HG03469 (cell line): ENCODE measurements at regions not wholly inside any gene's neighbourhood (a gene's known extent, or its start where the extent isn't known, plus 50 kb on each side); places are given as distances from the start of the nearest gene placed in this dataset.

Source experiments
- ATAC-seq: cut with Tn5 transposase; IDR thresholded peaks from one replicate; pipeline ENCODE4 v1.9.1; 2021; ENCODE audit warnings: mild to moderate bottlenecking, moderate library complexity, moderate number of reproducible peaks; ENCODE audit not compliant: unreplicated experiment

DNA sequence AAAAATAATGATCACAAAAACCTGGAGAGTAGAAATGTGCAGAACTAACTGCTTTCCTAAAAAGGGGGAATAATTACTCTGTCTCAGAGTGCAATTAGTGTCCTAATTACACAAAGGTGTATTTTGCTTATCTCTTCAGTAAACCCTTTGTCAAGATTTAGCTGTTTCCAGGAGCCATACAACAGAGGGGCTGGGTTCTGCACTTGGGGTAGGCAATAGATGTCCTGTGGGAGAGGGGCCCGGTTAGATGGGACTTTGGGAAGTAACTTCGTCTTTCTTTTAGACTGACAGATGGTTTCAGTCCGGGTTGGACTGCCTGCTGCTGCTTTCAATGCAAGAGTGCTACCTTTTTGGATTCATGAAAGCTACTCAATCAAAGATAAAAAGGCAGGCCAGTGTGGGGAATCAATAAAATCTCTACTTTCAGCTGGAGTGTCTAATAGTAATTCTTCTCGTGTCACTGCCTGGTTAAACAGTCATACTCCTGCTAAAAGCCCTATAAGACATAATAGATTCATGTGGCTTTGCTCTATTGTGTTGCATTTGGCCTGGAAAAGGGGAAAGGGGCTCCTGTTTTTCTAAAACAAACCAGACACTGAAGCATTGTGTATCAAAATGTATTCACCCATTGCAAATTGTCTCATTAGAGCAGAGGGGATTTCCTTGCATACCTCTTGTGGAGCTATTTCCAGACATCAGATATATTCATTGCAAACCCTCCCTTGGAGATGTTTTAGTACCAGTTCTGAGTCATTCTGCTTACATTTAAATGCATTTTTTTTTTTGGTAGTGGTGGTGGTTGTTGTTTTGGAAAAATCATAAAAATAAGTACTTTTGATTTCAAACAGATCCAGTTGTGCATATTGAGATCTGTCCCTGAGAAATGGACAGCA is 83.3 kb upstream of the PCDH8 start:
- no peak for ATAC-seq

- ATAC-seq: no peak
Measured at GRCh38 chr13:52931131-52931530, 82.7 kb upstream of the PCDH8 start.

GRCh38 chr13:52929846-52930245 is 81.4 kb upstream of the PCDH8 start:
- ATAC-seq: no peak

- no peak for ATAC-seq
Measured at GRCh38 chr13:52926971-52927370, 78.5 kb upstream of the PCDH8 start.

DNA sequence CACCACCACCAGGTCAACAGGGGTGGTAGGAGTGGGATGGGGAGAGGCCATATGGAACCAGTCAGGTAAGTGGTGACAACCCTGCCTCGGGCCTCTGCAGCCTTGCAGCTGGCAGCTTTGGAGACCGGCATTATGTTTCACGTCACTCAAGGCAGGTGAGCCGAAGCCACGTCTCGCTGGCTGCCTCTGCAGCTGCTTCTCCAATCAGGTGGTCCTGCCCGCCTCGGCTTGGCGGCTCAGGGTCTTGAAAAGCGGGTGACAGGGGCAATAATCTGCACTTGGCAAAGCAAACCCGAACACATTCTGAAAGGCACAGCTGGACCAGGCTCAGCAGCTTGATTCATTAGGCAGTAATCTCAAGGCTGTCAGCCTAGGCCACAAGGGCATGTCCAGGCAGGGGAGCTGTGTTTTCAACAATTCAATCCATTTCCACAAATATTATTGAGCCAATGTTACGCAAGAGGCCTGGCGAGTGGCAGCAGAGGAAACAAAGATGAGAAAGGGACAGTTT is 77.4 kb upstream of the PCDH8 start:
- no peak for ATAC-seq

DNA sequence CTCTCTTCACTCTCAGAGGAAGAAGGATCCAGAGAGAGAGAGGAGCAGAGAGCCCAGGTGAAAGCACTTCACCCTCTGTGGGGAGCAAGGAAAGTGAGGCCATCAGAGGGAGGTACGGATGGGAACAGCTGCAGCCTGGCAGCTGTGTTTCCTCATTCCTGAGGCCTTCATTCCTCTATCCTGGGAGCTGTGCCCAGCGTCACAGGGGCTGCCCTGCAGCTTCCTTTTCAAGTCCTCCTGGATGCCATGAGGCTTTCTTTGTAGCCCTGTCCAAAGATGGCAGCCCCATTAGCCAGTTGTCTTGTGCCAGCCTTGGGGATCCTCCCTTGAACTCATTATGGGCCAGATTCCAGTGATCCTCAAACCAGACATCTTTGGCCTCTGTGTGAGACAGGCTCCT is 76.8 kb upstream of the PCDH8 start:
- ATAC-seq: no peak

DNA sequence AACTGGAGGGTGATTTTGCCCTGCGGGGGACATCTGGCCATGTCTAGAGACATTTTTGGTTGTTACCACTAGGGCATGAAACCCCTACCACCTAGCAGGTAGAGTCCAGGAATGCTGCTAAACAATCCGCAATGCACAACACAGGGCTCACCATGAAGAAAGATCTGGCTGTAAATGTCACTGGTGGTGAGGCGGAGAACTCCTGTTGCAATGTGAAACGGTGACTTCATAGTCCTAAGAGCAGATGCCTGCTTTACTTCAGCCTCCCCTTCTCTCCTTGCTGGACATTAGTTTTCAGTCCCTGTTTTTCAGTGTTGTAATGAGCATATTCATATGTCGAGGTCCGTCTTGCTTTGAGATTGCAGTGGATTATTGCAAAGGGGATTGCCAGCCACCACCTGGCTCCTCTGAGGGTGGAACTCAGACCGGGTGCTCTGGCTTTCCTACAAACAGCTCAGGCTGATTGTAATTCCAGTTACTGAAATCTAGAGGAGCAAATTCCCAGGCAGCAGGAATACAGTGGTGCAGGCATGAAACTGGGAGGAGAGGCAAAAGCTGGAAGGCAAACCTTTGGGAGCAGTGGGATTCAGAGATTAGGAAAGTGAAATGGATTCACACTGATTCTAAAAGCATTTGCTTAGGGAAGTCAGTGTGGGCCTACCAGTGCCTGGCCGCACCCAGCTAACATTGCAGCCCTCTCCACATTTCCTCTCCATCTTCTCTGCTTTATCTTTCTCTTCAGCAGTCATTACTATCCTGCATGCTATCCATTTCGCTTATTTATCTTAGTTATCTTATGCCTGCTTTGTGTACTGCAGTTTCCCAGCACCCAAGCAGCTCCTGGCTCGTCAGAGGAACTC is 76.1 kb upstream of the PCDH8 start:
- ATAC-seq: no peak

DNA sequence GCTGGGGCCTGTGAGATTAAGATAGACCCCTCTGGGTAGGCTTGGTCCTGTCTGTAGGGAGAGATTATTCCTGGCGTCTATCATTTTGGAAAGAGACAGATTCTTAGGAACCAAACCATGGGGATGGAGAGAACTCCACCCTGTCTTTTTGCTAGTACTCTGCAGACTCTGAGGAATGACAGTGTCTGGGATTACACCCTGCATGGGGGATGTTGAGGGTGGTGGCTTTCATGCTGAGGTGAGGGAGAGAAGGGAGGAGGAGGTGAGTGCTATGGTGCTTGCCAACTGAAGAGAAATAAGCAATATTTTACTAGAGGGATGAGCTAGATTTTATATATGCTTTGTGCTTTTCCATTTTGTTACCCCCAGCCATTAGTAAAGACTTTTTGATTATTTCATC is 74.5 kb upstream of the PCDH8 start:
- no peak for ATAC-seq

DNA sequence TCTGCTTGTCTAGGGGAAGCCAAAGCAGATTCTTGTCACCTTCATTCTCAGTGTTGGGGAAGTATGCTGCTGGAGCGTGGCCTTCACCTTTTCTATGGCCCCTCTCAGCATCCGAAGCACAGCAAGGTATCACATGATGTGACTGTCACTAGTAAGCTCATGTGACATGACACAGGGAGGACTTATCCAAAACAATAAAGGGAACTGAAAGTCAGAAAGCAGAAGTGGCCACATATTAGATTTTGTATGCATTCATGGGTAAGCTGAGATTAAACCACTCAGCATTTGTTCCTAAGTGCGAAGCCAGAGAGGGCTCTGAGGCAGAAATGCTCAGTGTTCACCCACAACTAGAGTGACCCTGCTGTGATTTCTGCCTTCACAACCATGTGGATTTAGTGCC is 72.8 kb upstream of the PCDH8 start:
- peak; percentile 100 for ATAC-seq

- ATAC-seq: no peak
Measured at GRCh38 chr13:52916486-52916990, 68.1 kb upstream of the PCDH8 start.

- ATAC-seq: no peak
Measured at GRCh38 chr13:52911340-52911739, 62.9 kb upstream of the PCDH8 start.

GRCh38 chr13:52910318-52910717 is 61.9 kb upstream of the PCDH8 start:
- ATAC-seq: peak; percentile 60

DNA sequence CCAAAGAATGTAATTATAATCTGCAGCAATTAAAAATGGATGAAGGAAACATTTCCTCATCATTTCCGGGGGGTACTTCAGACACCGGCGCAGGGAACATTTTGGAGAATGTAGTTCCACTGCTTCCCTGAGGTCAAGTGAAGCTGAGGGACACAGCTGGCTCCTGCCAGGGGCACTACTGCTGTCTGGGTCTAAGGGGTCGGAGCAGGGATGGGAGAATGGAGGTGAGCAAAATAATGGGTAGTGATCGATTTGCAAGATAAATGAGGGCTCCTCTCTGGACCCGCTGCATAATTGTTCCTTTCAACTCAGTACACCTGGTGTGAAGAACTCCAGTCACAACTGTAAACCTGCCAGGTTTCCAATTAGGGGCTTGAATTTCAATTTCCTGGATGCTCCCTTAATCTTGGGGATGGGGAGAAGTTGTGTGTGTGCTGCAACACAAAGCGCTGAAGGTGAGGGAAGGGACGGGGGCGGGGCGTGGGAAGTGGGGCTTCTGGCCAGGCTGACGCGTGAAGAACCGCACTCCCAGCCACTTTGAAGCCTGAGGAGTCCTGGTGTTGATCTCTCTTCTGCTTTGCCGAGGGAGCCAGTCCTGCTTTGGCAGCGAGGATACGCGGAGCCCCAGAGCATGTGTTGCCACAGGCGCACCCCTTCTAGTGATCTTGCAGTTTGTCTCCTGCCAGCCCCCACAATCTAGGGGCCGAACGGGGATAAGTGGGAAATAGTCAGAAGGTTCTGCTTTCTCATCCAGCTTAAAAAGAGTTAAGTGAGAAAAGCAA is 57.9 kb upstream of the PCDH8 start:
- ATAC-seq: no peak

GRCh38 chr13:52905701-52906100 is 57.3 kb upstream of the PCDH8 start:
- no peak for ATAC-seq

- peak; percentile 100 for ATAC-seq
Measured at GRCh38 chr13:52903320-52903719, 54.9 kb upstream of the PCDH8 start.

GRCh38 chr13:52899206-52899605 is 50.8 kb upstream of the PCDH8 start:
- ATAC-seq: no peak
